GM23338 (cell line): ENCODE measurements at regions not wholly inside any gene's neighbourhood (a gene's known extent, or its start where the extent isn't known, plus 50 kb on each side); places are given as distances from the start of the nearest gene placed in this dataset.

ENCODE experiments used
- ATAC-seq: fragments of 200-7000 bp; cut with Tn5 transposase; 3 replicates; pipeline ENCODE4 v1.9.1; 2020
- DNase-seq: peaks from one replicate; pipeline ENCODE4 v3.0.0-alpha.2; 2015; ENCODE audit warnings: low spot score
- H2AFZ ChIP-seq: fragments of 200-600 bp; sonication (generic); 2 replicates; pipeline ENCODE4 v1.8.0; 2016; ENCODE audit warnings: antibody characterized with exemption, mild to moderate bottlenecking, moderate library complexity
- H3F3A ChIP-seq: fragments of 200-600 bp; sonication (generic); replicated peaks from 2 replicates; pipeline ENCODE4 v1.8.0; 2017; ENCODE audit warnings: antibody characterized with exemption, mixed run types, low read depth
- H3K27ac ChIP-seq: fragments of 200-600 bp; sonication (generic); 2 replicates; pipeline ENCODE4 v1.6.1; 2016; ENCODE audit warnings: low read depth
- H3K27me3 ChIP-seq: fragments of 200-600 bp; sonication (generic); 2 replicates; pipeline ENCODE4 v1.8.0; 2016; ENCODE audit warnings: mild to moderate bottlenecking, mixed run types, moderate library complexity; ENCODE audit not compliant: insufficient read depth
- H3K36me3 ChIP-seq: fragments of 200-600 bp; sonication (generic); 2 replicates; pipeline ENCODE4 v1.8.0; 2016; ENCODE audit warnings: mild to moderate bottlenecking; ENCODE audit not compliant: insufficient read depth
- H3K4me1 ChIP-seq: fragments of 200-600 bp; sonication (generic); 2 replicates; pipeline ENCODE4 v1.8.0; 2016; ENCODE audit warnings: mild to moderate bottlenecking, moderate library complexity; ENCODE audit not compliant: insufficient read depth
- H3K4me2 ChIP-seq: fragments of 200-600 bp; sonication (generic); 2 replicates; pipeline ENCODE4 v1.7.1; 2017; ENCODE audit warnings: mixed run types
- H3K4me3 ChIP-seq: fragments of 200-600 bp; sonication (generic); 2 replicates; pipeline ENCODE4 v1.6.1; 2016; ENCODE audit warnings: mixed run types
- H3K79me2 ChIP-seq: fragments of 200-600 bp; sonication (generic); replicated peaks from 2 replicates; pipeline ENCODE4 v1.8.0; 2017; ENCODE audit warnings: mild to moderate bottlenecking; ENCODE audit not compliant: insufficient read depth
- H3K9me2 ChIP-seq: fragments of 200-600 bp; sonication (generic); 2 replicates; pipeline ENCODE4 v1.8.0; 2017; ENCODE audit not compliant: insufficient read depth
- H4K20me1 ChIP-seq: fragments of 200-600 bp; sonication (generic); replicated peaks from 2 replicates; pipeline ENCODE4 v1.8.0; 2017; ENCODE audit warnings: mild to moderate bottlenecking; ENCODE audit not compliant: insufficient read depth
- H3K27ac Mint-ChIP-seq: 2 replicates; pipeline ENCODE4 v1.8.0; 2020; ENCODE audit warnings: inconsistent platforms, mild to moderate bottlenecking, moderate library complexity, mixed read lengths
- H3K27me3 Mint-ChIP-seq: 3 replicates; pipeline ENCODE4 v1.8.0; 2022; ENCODE audit warnings: low read depth, mild to moderate bottlenecking, moderate library complexity, mixed read lengths, inconsistent platforms; ENCODE audit not compliant: insufficient read depth, poor library complexity
- H3K36me3 Mint-ChIP-seq: 3 replicates; pipeline ENCODE4 v1.8.0; 2021; ENCODE audit warnings: low read depth, mild to moderate bottlenecking, inconsistent platforms, moderate library complexity, mixed read lengths
- H3K4me1 Mint-ChIP-seq: 3 replicates; pipeline ENCODE4 v1.8.0; 2020; ENCODE audit warnings: mild to moderate bottlenecking, inconsistent platforms, mixed read lengths
- H3K4me3 Mint-ChIP-seq: 3 replicates; pipeline ENCODE4 v1.8.0; 2021; ENCODE audit warnings: moderate library complexity, mild to moderate bottlenecking, inconsistent platforms, mixed read lengths
- H3K9me3 Mint-ChIP-seq: 3 replicates; pipeline ENCODE4 v1.8.0; 2020; ENCODE audit warnings: moderate library complexity, mild to moderate bottlenecking, inconsistent platforms, mixed read lengths
- CREB1 ChIP-seq: fragments of 250-450 bp; sonication (Bioruptor Pico); IDR thresholded peaks from 2 replicates; pipeline ENCODE4 v1.5.0; 2020; ENCODE audit warnings: low read depth, mild to moderate bottlenecking, moderate library complexity
- ETS1 ChIP-seq: IDR thresholded peaks from 2 replicates; pipeline ENCODE4 v1.6.1; 2016; ENCODE audit warnings: antibody characterized with exemption
- EZH2phosphoT487 ChIP-seq: fragments of 200-600 bp; sonication (generic); IDR thresholded peaks from one replicate; pipeline ENCODE4 v1.8.1; 2018; ENCODE audit warnings: antibody characterized with exemption; ENCODE audit not compliant: unreplicated experiment
- JUNB ChIP-seq: IDR thresholded peaks from one replicate; pipeline ENCODE4 v1.6.1; 2016; ENCODE audit warnings: antibody characterized with exemption; ENCODE audit not compliant: unreplicated experiment
- NANOG ChIP-seq: IDR thresholded peaks from 2 replicates; pipeline ENCODE4 v1.6.1; 2016; ENCODE audit warnings: antibody characterized with exemption, borderline replicate concordance
- POLR2AphosphoS5 ChIP-seq: IDR thresholded peaks from 2 replicates; pipeline ENCODE4 v1.6.1; 2016; ENCODE audit warnings: antibody characterized with exemption, low read depth
- STAT1 ChIP-seq: IDR thresholded peaks from one replicate; pipeline ENCODE4 v1.6.1; 2016; ENCODE audit warnings: antibody characterized with exemption; ENCODE audit not compliant: unreplicated experiment
- ZNF114 ChIP-seq: fragments of 250-450 bp; sonication (Bioruptor Pico); IDR thresholded peaks from 2 replicates; pipeline ENCODE4 v1.5.0; 2020; ENCODE audit warnings: mild to moderate bottlenecking, moderate library complexity
- ZNF331 ChIP-seq: fragments of 250-450 bp; sonication (Bioruptor Pico); IDR thresholded peaks from 2 replicates; pipeline ENCODE4 v1.5.0; 2020; ENCODE audit warnings: low read depth, mild to moderate bottlenecking, moderate library complexity
- TF ChIP-seq, protein P1 (sequence below): IDR thresholded peaks from one replicate; pipeline ENCODE4 v1.6.1; 2018; ENCODE audit warnings: antibody characterized with exemption; ENCODE audit not compliant: unreplicated experiment

DNA sequence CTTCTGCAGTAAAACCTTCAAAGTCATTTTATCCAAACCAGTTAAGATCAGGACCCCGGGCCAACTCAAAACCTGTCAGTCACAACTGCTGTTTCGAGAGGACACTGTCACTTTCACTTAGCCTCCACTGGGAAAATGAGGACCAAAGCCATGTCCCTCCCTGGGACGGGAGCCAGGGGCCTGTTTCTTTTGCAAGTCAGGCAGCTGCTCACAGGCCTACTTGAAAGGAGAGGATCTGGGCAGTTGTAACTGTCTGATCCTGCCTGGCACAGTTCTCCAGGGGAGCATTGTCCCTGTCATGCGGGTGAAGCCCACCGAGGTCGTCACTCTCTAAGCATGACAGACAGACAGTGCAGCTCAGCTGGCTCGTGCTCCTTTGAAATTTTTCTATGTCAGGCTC is 276.2 kb downstream of the NPIPA8 start:
- Histone ChIP-seq H3K4me3 (no peak overlapping the region), H3K36me3 (no peaks in the 10 kb centered on the region), H3K9me2 (no peaks in the 10 kb centered on the region), H3K79me2 (no peaks in the 10 kb centered on the region), H3F3A (no peaks in the 10 kb centered on the region), H2AFZ (no peak overlapping the region), H3K27ac (no peak overlapping the region), H3K4me1 (peaks cover 10% of the 10 kb centered on the region; the same call in 1 of the 2 replicates), H3K27me3 (no peaks in the 10 kb centered on the region), H3K4me2 (no peak overlapping the region), H4K20me1 (no peaks in the 10 kb centered on the region)
- no peak overlapping the region for H3K4me3 Mint-ChIP-seq
- no peak for TF ChIP-seq ETS1
- no peaks in the 10 kb centered on the region for H3K36me3 Mint-ChIP-seq
- no peaks in the 10 kb centered on the region; the same call in 2 of the 3 replicates for H3K9me3 Mint-ChIP-seq
- DNase-seq (no peak), ATAC-seq (no peak)
- no peak overlapping the region for H3K27ac Mint-ChIP-seq
- H3K27me3 Mint-ChIP-seq: peaks cover 1% of the 10 kb centered on the region
- peaks cover 9% of the 10 kb centered on the region for H3K4me1 Mint-ChIP-seq

- DNase-seq (no peak), ATAC-seq (no peak)
- Mint-ChIP-seq H3K36me3 (no peaks in the 10 kb centered on the region), H3K4me1 (peaks cover 9% of the 10 kb centered on the region), H3K27me3 (peaks cover 1% of the 10 kb centered on the region), H3K4me3 (no peak overlapping the region), H3K27ac (no peak overlapping the region), H3K9me3 (no peaks in the 10 kb centered on the region; the same call in 2 of the 3 replicates)
- Histone ChIP-seq H3K36me3 (no peaks in the 10 kb centered on the region), H3K27me3 (no peaks in the 10 kb centered on the region), H3K4me3 (no peak overlapping the region), H3K9me2 (no peaks in the 10 kb centered on the region), H3K79me2 (no peaks in the 10 kb centered on the region), H3F3A (no peaks in the 10 kb centered on the region), H3K4me2 (no peak overlapping the region), H2AFZ (no peak overlapping the region), H3K27ac (no peak overlapping the region), H4K20me1 (no peaks in the 10 kb centered on the region), H3K4me1 (peaks cover 10% of the 10 kb centered on the region; the same call in 1 of the 2 replicates)
- TF ChIP-seq ZNF331 (CRISPR knock-in tag) (no peak), CREB1 (CRISPR knock-in tag) (no peak), ZNF114 (no peak), POLR2AphosphoS5 (no peak), JUNB (no peak), STAT1 (no peak), NANOG (no peak), EZH2phosphoT487 (no peak)
- TF ChIP-seq, protein P1, sequence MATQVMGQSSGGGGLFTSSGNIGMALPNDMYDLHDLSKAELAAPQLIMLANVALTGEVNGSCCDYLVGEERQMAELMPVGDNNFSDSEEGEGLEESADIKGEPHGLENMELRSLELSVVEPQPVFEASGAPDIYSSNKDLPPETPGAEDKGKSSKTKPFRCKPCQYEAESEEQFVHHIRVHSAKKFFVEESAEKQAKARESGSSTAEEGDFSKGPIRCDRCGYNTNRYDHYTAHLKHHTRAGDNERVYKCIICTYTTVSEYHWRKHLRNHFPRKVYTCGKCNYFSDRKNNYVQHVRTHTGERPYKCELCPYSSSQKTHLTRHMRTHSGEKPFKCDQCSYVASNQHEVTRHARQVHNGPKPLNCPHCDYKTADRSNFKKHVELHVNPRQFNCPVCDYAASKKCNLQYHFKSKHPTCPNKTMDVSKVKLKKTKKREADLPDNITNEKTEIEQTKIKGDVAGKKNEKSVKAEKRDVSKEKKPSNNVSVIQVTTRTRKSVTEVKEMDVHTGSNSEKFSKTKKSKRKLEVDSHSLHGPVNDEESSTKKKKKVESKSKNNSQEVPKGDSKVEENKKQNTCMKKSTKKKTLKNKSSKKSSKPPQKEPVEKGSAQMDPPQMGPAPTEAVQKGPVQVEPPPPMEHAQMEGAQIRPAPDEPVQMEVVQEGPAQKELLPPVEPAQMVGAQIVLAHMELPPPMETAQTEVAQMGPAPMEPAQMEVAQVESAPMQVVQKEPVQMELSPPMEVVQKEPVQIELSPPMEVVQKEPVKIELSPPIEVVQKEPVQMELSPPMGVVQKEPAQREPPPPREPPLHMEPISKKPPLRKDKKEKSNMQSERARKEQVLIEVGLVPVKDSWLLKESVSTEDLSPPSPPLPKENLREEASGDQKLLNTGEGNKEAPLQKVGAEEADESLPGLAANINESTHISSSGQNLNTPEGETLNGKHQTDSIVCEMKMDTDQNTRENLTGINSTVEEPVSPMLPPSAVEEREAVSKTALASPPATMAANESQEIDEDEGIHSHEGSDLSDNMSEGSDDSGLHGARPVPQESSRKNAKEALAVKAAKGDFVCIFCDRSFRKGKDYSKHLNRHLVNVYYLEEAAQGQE: no peak
Measured at GRCh38 chr16:18059577-18059976, 277.0 kb downstream of the NPIPA8 start.
